ENCODE measurements at regions not wholly inside any gene's neighbourhood (a gene's known extent, or its start where the extent isn't known, plus 50 kb on each side); places are given as distances from the start of the nearest gene placed in this dataset.

DNA sequence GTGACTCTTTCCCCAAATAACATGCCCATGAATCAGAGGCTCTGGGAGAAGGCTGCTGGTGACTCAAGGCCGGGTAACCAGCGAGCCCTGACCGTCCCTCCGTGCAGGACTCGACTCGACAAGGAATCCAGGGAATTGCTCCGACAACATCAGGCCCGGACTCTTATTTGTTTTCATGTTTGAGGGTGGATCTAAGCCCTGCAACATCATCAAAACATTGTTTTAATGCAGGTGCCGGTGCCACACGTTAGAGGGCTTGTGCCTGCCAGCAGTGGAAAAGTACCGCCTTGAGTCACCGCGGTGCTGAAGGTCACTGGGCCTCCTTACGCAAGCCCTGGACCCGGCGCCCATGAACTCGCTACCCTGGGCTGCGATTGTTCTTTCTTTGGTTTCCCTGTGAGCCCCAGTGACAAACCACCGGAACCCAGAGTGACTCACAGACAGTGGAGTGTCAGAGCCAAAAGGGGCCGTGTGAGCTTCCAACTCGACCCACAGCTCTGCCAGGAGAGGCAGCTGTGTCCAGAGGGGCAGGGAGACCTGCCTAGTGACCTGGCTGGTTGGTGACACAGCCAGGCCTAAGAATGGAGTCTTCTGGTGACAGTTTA lies 139.4 kb upstream of the SHH start (continued):
- no peak for TF ChIP-seq FUBP1 (CRISPR knock-in tag; IDR thresholded peaks at IDR 0.05; ENCODE audit: borderline replicate concordance)
- peak; percentile 92 for TF ChIP-seq ZNF614 (CRISPR knock-in tag; IDR thresholded peaks at IDR 0.05; ENCODE audit: borderline replicate concordance)
- peak; percentile 96; the same call in 1 of the 2 replicates for TF ChIP-seq ZNF788 (CRISPR knock-in tag; IDR thresholded peaks at IDR 0.05; ENCODE audit: borderline replicate concordance)
- TF ChIP-seq ZNF331 (CRISPR knock-in tag; IDR thresholded peaks at IDR 0.05), result peak; percentile 87; the same call in 1 of the 2 replicates
- TF ChIP-seq CCDC6 (CRISPR knock-in tag; IDR thresholded peaks at IDR 0.05), result no peak; the same call in none of the 2 replicates
- TF ChIP-seq ELF4 (CRISPR knock-in tag; IDR thresholded peaks at IDR 0.05; ENCODE audit: borderline replicate concordance), result no peak
- TF ChIP-seq REXO4 (CRISPR knock-in tag; IDR thresholded peaks at IDR 0.05; ENCODE audit: borderline replicate concordance), result no peak
- peak; percentile 85 for TF ChIP-seq ATF2 (CRISPR knock-in tag; IDR thresholded peaks at IDR 0.05)
- TF ChIP-seq MTF2 (CRISPR knock-in tag; IDR thresholded peaks at IDR 0.05; ENCODE audit: borderline replicate concordance), result no peak
- peak; percentile 57; the same call in 1 of the 2 replicates for TF ChIP-seq KAT7 (CRISPR knock-in tag; IDR thresholded peaks at IDR 0.05; ENCODE audit: borderline replicate concordance)
- no peak for TF ChIP-seq ZNF790 (CRISPR knock-in tag; IDR thresholded peaks at IDR 0.05; ENCODE audit: borderline replicate concordance)
- no peak; the same call in 1 of the 2 replicates for TF ChIP-seq ZFP90 (CRISPR knock-in tag; IDR thresholded peaks at IDR 0.05; ENCODE audit: borderline replicate concordance)
- peak; percentile 87 for TF ChIP-seq NR2C2 (CRISPR knock-in tag; IDR thresholded peaks at IDR 0.05; ENCODE audit: borderline replicate concordance)
- peak; percentile 75 for TF ChIP-seq MEF2D (CRISPR knock-in tag; IDR thresholded peaks at IDR 0.05)
- TF ChIP-seq ZNF639 (CRISPR knock-in tag; conservative IDR thresholded peaks at IDR 0.05), result peak; percentile 86
- 0 out of 2 replicates have a peak, but pooled peaks have one; percentile 67 for TF ChIP-seq POLR2AphosphoS2 (IDR thresholded peaks at IDR 0.05; ENCODE audit: low read depth, low read length)
- TF ChIP-seq KAT2B (IDR thresholded peaks at IDR 0.05; ENCODE audit: borderline replicate concordance, low read depth, low read length), result no peak
- TF ChIP-seq ZNF569 (CRISPR knock-in tag; IDR thresholded peaks at IDR 0.05; ENCODE audit: borderline replicate concordance), result no peak
- TF ChIP-seq, protein P1, sequence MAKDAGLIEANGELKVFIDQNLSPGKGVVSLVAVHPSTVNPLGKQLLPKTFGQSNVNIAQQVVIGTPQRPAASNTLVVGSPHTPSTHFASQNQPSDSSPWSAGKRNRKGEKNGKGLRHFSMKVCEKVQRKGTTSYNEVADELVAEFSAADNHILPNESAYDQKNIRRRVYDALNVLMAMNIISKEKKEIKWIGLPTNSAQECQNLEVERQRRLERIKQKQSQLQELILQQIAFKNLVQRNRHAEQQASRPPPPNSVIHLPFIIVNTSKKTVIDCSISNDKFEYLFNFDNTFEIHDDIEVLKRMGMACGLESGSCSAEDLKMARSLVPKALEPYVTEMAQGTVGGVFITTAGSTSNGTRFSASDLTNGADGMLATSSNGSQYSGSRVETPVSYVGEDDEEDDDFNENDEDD (CRISPR knock-in tag; IDR thresholded peaks at IDR 0.05; ENCODE audit: borderline replicate concordance), result peak; percentile 55; the same call in 1 of the 2 replicates
- no peak for TF ChIP-seq CC2D1A (CRISPR knock-in tag; IDR thresholded peaks at IDR 0.05)

Measured in HepG2 (cell line).